Keratinocyte (primary cell): ENCODE measurements at regions not wholly inside any gene's neighbourhood (a gene's known extent, or its start where the extent isn't known, plus 50 kb on each side); places are given as distances from the start of the nearest gene placed in this dataset.

Experiments
- DNase-seq: peaks from one replicate; pipeline ENCODE4 v3.0.0-alpha.2; 2011; ENCODE audit warnings: low read depth, missing footprints, low spot score
- FAIRE-seq: peaks from 2 replicates; lab custom pipeline; 2011; peaks lifted over from hg19 to GRCh38; lab: Jason Lieb, UNC
- H2AFZ ChIP-seq: 2 replicates; pipeline ENCODE4 v1.6.0; 2012; ENCODE audit warnings: low read length, control low read depth, inconsistent platforms; ENCODE audit not compliant: control insufficient read depth
- H3K27ac ChIP-seq: 2 replicates; pipeline ENCODE4 v1.5.1; 2011; ENCODE audit warnings: low read length; ENCODE audit not compliant: control insufficient read depth, insufficient read depth
- H3K27me3 ChIP-seq: 3 replicates; pipeline ENCODE4 v1.6.0; 2011; ENCODE audit warnings: low read length; ENCODE audit not compliant: control insufficient read depth, insufficient read depth; ENCODE audit errors: extremely low read depth
- H3K36me3 ChIP-seq, 2 experiments: 2 replicates in 1 of 2; 3 replicates in 1 of 2; pipeline ENCODE4 v1.5.1; 2011; ENCODE audit warnings: low read length in 2 of 2, mild to moderate bottlenecking in 1 of 2; ENCODE audit not compliant: control insufficient read depth in 2 of 2, insufficient read depth in 2 of 2; ENCODE audit errors: extremely low read depth in 1 of 2
- H3K4me1 ChIP-seq: 3 replicates; pipeline ENCODE4 v1.5.1; 2011; ENCODE audit warnings: low read length; ENCODE audit not compliant: control insufficient read depth, insufficient read depth; ENCODE audit errors: extremely low read depth
- H3K4me2 ChIP-seq: 3 replicates; pipeline ENCODE4 v1.6.0; 2011; ENCODE audit warnings: low read depth, low read length; ENCODE audit not compliant: control insufficient read depth, insufficient read depth; ENCODE audit errors: extremely low read depth
- H3K4me3 ChIP-seq, 3 experiments: fragments of 200-600 bp in 1 of 3; sonication (generic) in 1 of 3; 2 replicates in 2 of 3; 3 replicates in 1 of 3; pipeline ENCODE4 v1.5.1; 2011 to 2016; ENCODE audit warnings: low read length in 3 of 3, mild to moderate bottlenecking in 3 of 3, control low read depth in 2 of 3, inconsistent platforms in 1 of 3, low read depth in 1 of 3, mixed read lengths in 1 of 3, mixed run types in 1 of 3, moderate library complexity in 1 of 3; ENCODE audit not compliant: control insufficient read depth in 2 of 3, insufficient read depth in 2 of 3; ENCODE audit errors: extremely low read depth in 1 of 3
- H3K79me2 ChIP-seq: 2 replicates; pipeline ENCODE4 v1.6.0; 2012; ENCODE audit warnings: low read length; ENCODE audit not compliant: control insufficient read depth, insufficient read depth
- H3K9ac ChIP-seq: 3 replicates; pipeline ENCODE4 v1.6.0; 2011; ENCODE audit warnings: low read length; ENCODE audit not compliant: control insufficient read depth, insufficient read depth; ENCODE audit errors: extremely low read depth
- H3K9me1 ChIP-seq: 3 replicates; pipeline ENCODE4 v1.6.0; 2011; ENCODE audit warnings: low read length; ENCODE audit not compliant: control insufficient read depth, insufficient read depth; ENCODE audit errors: extremely low read depth
- H3K9me3 ChIP-seq: 2 replicates; pipeline ENCODE4 v1.5.1; 2012; ENCODE audit warnings: low read depth, low read length; ENCODE audit not compliant: control insufficient read depth
- H4K20me1 ChIP-seq: 3 replicates; pipeline ENCODE4 v1.6.0; 2011; ENCODE audit warnings: low read length; ENCODE audit not compliant: control insufficient read depth, insufficient read depth; ENCODE audit errors: extremely low read depth
- EZH2 ChIP-seq: IDR thresholded peaks from one replicate; pipeline ENCODE4 v1.6.1; 2012; ENCODE audit warnings: inconsistent platforms, mild to moderate bottlenecking, low read length, moderate library complexity
- dilution Hi-C: fragments of 300-500 bp; cut with MboI; formaldehyde crosslinking; loops from one replicate; pipeline ENCODE4 v1.7.0; 2020; ENCODE audit warnings: low sequenced_read_pairs; ENCODE audit not compliant: extremely low pct_ligation_motif_present
- TF ChIP-seq, protein P1 (sequence below), 3 experiments: IDR thresholded peaks in 1 of 3; conservative IDR thresholded peaks in 1 of 3; optimal IDR thresholded peaks in 1 of 3; 2 replicates in 2 of 3; 3 replicates in 1 of 3; pipeline versions ENCODE3 to v1.5.1; 2011; ENCODE audit warnings: low read length in 3 of 3, mild to moderate bottlenecking in 3 of 3, moderate library complexity in 2 of 3, control low read depth in 1 of 3, inconsistent platforms in 1 of 3; ENCODE audit not compliant: insufficient read depth in 2 of 3; ENCODE audit errors: extremely low read depth in 1 of 3

DNA sequence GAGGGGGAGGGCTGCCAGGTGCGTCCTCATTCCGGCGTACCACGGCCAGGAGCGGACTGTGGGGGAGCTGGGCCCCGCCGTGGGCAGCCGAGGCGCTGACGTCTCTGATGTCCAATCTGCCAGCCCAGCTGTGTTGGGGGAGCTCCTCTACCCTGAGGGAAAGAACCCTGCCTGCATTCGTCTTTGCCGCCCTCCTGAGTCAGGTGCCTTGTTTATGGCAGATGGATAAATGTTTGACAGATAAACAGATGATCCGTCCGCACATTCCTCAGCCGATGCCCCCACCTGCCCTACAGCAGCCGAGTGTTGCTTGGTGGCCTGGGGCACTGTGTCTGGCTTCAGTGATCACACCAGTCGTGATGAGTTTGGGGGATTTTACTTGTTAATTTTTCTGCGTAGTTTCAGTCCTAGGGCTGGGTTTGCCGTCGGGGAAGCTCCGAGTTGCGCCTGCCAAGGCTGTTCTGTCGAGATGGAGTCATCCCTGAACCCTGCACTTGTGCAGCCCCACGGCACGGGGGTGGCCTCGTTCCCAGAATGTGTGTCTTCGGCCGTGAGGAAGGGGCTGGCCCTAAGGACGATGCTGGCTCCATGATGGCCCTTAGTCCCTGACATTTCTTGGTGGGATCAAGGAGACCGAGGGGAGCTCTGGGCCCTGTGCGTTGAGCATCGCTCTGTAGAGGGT is 1083.9 kb downstream of the BRD1 start:
- Histone ChIP-seq H3K4me3 (no peak overlapping the region), H4K20me1 (no peaks in the 10 kb centered on the region)

DNA sequence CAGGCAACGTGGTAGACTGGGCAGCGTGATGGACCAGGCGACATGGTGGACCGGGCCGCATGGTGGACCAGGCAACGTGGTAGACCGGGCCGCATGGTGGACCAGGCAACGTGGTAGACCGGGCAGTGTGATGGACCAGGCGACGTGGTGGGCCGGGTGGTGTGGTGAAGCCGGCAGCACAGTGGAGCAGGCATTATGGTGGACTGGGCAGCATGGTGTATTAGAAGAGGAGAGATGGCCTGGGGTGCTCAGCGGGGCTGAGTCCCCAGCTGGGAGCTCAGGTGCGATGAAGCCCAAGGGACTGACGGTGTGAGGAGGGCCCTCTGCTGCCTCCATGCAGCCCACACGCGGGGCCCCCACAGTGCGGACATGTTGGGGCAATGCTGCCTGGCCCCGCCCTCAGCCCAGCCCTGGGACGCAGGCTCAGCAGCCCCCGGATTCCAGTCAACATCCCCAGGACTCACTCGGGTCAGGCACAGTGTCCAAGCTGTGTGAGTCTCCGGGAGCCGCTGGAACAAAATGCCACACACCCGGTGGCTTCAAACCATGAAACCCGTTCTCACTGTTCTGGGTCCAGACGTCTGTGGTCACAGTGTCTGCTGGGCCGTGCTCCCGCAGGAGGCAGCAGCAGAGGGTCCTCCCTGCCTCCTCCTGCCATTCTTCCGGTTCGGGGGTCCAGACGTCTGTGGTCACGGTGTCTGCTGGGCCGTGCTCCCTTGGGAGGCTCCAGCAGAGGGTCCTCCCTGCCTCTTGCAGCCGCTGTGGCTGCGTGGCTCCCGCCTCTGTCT is 1084.9 kb downstream of the BRD1 start:
- H3K36me3 ChIP-seq, result no peaks in the 10 kb centered on the region
- H3K27ac ChIP-seq, result no peak overlapping the region
- H3K79me2 ChIP-seq, result no peaks in the 10 kb centered on the region
- no peak overlapping the region for H3K9ac ChIP-seq
- TF ChIP-seq, protein P1, sequence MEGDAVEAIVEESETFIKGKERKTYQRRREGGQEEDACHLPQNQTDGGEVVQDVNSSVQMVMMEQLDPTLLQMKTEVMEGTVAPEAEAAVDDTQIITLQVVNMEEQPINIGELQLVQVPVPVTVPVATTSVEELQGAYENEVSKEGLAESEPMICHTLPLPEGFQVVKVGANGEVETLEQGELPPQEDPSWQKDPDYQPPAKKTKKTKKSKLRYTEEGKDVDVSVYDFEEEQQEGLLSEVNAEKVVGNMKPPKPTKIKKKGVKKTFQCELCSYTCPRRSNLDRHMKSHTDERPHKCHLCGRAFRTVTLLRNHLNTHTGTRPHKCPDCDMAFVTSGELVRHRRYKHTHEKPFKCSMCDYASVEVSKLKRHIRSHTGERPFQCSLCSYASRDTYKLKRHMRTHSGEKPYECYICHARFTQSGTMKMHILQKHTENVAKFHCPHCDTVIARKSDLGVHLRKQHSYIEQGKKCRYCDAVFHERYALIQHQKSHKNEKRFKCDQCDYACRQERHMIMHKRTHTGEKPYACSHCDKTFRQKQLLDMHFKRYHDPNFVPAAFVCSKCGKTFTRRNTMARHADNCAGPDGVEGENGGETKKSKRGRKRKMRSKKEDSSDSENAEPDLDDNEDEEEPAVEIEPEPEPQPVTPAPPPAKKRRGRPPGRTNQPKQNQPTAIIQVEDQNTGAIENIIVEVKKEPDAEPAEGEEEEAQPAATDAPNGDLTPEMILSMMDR (optimal IDR thresholded peaks at IDR 0.05 in 1 of 3, IDR thresholded peaks at IDR 0.05 in 1 of 3, conservative IDR thresholded peaks at IDR 0.05 in 1 of 3; ENCODE audit: extremely low read depth in 1 of 3, insufficient read depth in 2 of 3, low read length in 3 of 3), result no peak
- no peak for TF ChIP-seq EZH2
- no peak for DNase-seq
- no peak overlapping the region for H2AFZ ChIP-seq
- no peak for FAIRE-seq
- H3K27me3 ChIP-seq, result no peaks in the 10 kb centered on the region
- no peaks in the 10 kb centered on the region for H3K9me1 ChIP-seq
- H3K4me2 ChIP-seq, result no peak overlapping the region
- H3K4me1 ChIP-seq, result no peaks in the 10 kb centered on the region
- dilution Hi-C loops, result no loop called here
- no peak overlapping the region for H3K4me3 ChIP-seq
- H4K20me1 ChIP-seq, result no peaks in the 10 kb centered on the region
- H3K9me3 ChIP-seq, result peaks cover 44% of the 10 kb centered on the region

More for the DNA sequence above, 1083.9 kb downstream of the BRD1 start:
- H3K4me1 ChIP-seq, result no peaks in the 10 kb centered on the region
- H3K9me3 ChIP-seq, result peaks cover 47% of the 10 kb centered on the region
- no peaks in the 10 kb centered on the region for H3K9me1 ChIP-seq
- no peak for DNase-seq
- no peaks in the 10 kb centered on the region for H3K79me2 ChIP-seq
- H3K4me2 ChIP-seq, result no peak overlapping the region
- no peak overlapping the region for H3K9ac ChIP-seq
- H3K27me3 ChIP-seq, result no peaks in the 10 kb centered on the region
- no peaks in the 10 kb centered on the region for H3K36me3 ChIP-seq
- no peak for TF ChIP-seq EZH2
- TF ChIP-seq, protein P1 (optimal IDR thresholded peaks at IDR 0.05 in 1 of 3, IDR thresholded peaks at IDR 0.05 in 1 of 3, conservative IDR thresholded peaks at IDR 0.05 in 1 of 3; ENCODE audit: extremely low read depth in 1 of 3, insufficient read depth in 2 of 3, low read length in 3 of 3), result no peak
- dilution Hi-C loops, result no loop called here
- FAIRE-seq, result no peak
- H3K27ac ChIP-seq, result no peak overlapping the region
- no peak overlapping the region for H2AFZ ChIP-seq
